PC-3 (cell line): ENCODE measurements at regions not wholly inside any gene's neighbourhood (a gene's known extent, or its start where the extent isn't known, plus 50 kb on each side); places are given as distances from the start of the nearest gene placed in this dataset.

Experiments
- ATAC-seq: fragments of 200-7000 bp; cut with Tn5 transposase; 2 replicates; pipeline ENCODE4 v1.9.1; 2020; ENCODE audit warnings: mild to moderate bottlenecking, moderate library complexity
- BruUV-seq: library from RNA; stranded (reverse); fragments of 400-500 nt; replicated peaks from 2 replicates; lab custom pipeline; 2021; lab: Mats Ljungman, UMichigan
- CTCF ChIA-PET: fragments of 300-600 bp; sonication (Branson Sonifier 250); formaldehyde crosslinking; loops from one replicate; lab custom pipeline; 2022; ENCODE audit warnings: antibody characterized with exemption; lab: Charles Lee
- POLR2A ChIA-PET: fragments of 300-600 bp; sonication (Branson Sonifier 250); formaldehyde crosslinking; loops from one replicate; lab custom pipeline; 2022; ENCODE audit warnings: antibody characterized with exemption; ENCODE audit not compliant: unreplicated experiment; lab: Charles Lee
- DNase-seq: peaks from one replicate; pipeline ENCODE4 v3.0.0-alpha.2; 2015
- H2AFZ ChIP-seq: fragments of 300-600 bp; sonication (generic); 2 replicates; pipeline ENCODE4 v1.6.0; 2016; ENCODE audit warnings: antibody characterized with exemption, low read length
- H3F3A ChIP-seq: fragments of 300-600 bp; sonication (generic); one replicate; pipeline ENCODE4 v1.6.0; 2017; ENCODE audit warnings: antibody characterized with exemption, low read length, control low read depth, mild to moderate bottlenecking; ENCODE audit not compliant: unreplicated experiment
- H3K27ac ChIP-seq: fragments of 300-600 bp; sonication (generic); 2 replicates; pipeline ENCODE4 v1.5.1; 2016; ENCODE audit warnings: mild to moderate bottlenecking, low read length
- H3K27me3 ChIP-seq: fragments of 300-600 bp; sonication (generic); 2 replicates; pipeline ENCODE4 v1.6.1; 2016; ENCODE audit warnings: low read length, mixed read lengths
- H3K36me3 ChIP-seq: fragments of 300-600 bp; sonication (generic); 2 replicates; pipeline ENCODE4 v1.6.1; 2016; ENCODE audit warnings: low read depth, mixed run types, low read length, mixed read lengths
- H3K4me1 ChIP-seq: fragments of 300-600 bp; sonication (generic); 2 replicates; pipeline ENCODE4 v1.5.1; 2016; ENCODE audit warnings: low read length; ENCODE audit not compliant: insufficient read depth
- H3K4me2 ChIP-seq: fragments of 300-600 bp; sonication (generic); 2 replicates; pipeline ENCODE4 v1.6.0; 2016; ENCODE audit warnings: low read length
- H3K4me3 ChIP-seq: fragments of 300-600 bp; sonication (generic); 2 replicates; pipeline ENCODE4 v1.5.1; 2016; ENCODE audit warnings: mild to moderate bottlenecking, low read length, mixed read lengths
- H3K79me2 ChIP-seq: fragments of 300-600 bp; sonication (generic); 2 replicates; pipeline ENCODE4 v1.6.1; 2017; ENCODE audit warnings: low read length, mixed read lengths
- H3K9ac ChIP-seq: fragments of 300-600 bp; sonication (generic); 2 replicates; pipeline ENCODE4 v1.6.0; 2016; ENCODE audit warnings: mild to moderate bottlenecking, low read length
- H3K9me2 ChIP-seq: fragments of 300-600 bp; sonication (generic); replicated peaks from 2 replicates; pipeline ENCODE4 v1.6.1; 2016; ENCODE audit warnings: mixed run types, low read length, mixed read lengths
- H3K9me3 ChIP-seq: fragments of 300-600 bp; sonication (generic); 2 replicates; pipeline ENCODE4 v1.6.1; 2016; ENCODE audit warnings: low read length, mixed read lengths
- H4K20me1 ChIP-seq: fragments of 300-600 bp; sonication (generic); 2 replicates; pipeline ENCODE4 v1.6.1; 2016; ENCODE audit warnings: low read length, mixed read lengths
- EZH2 ChIP-seq: fragments of 300-600 bp; sonication (generic); IDR thresholded peaks from one replicate; pipeline ENCODE4 v1.6.1; 2017; ENCODE audit warnings: antibody characterized with exemption, mild to moderate bottlenecking, low read length; ENCODE audit not compliant: unreplicated experiment
- EZH2phosphoT487 ChIP-seq: fragments of 300-600 bp; sonication (generic); IDR thresholded peaks from 2 replicates; pipeline ENCODE4 v1.6.1; 2018; ENCODE audit warnings: mild to moderate bottlenecking, antibody characterized with exemption, low read length, borderline replicate concordance
- intact Hi-C: fragments of 100-400 bp; cut with micrococcal nuclease; formaldehyde crosslinking; loops from 2 replicates; pipeline ENCODE4 v1.9.0; 2023
- TF ChIP-seq, protein P1 (sequence below): fragments of 300-600 bp; sonication (generic); conservative IDR thresholded peaks from 2 replicates; pipeline ENCODE4 v1.5.1; 2017; ENCODE audit warnings: antibody characterized with exemption, low read depth, mild to moderate bottlenecking, low read length

DNA sequence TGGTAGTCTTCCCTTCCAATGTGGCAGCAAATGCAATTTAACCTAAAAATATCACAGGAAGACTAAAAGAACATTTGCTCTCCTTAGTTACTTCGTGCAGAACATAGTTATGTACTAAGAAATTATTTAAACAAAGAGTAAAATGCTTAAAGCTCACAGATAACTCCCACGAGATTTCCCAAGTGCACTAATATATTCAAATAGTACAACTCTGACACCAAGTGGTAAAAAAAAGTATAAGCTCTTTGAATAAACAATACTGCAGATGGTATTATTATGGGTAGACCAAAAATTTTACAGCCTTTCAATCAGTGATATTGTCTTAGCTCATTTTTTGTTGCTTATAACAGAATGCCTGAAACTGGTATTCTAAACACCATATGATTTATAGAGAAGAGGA, 52.8 kb upstream of the FILIP1 start:
- Histone ChIP-seq H3K4me2 (no peak overlapping the region), H3K9me3 (no peaks in the 10 kb centered on the region), H3K79me2 (no peaks in the 10 kb centered on the region), H3K9ac (no peak overlapping the region), H3K27me3 (no peaks in the 10 kb centered on the region), H3K27ac (no peak overlapping the region), H3K4me1 (no peaks in the 10 kb centered on the region), H3K36me3 (no peaks in the 10 kb centered on the region), H3K9me2 (no peaks in the 10 kb centered on the region), H3K4me3 (no peak overlapping the region), H2AFZ (peak overlapping the region; percentile 29; the same call in 1 of the 2 replicates), H4K20me1 (no peaks in the 10 kb centered on the region), H3F3A (no peaks in the 10 kb centered on the region)
- TF ChIP-seq, protein P1, sequence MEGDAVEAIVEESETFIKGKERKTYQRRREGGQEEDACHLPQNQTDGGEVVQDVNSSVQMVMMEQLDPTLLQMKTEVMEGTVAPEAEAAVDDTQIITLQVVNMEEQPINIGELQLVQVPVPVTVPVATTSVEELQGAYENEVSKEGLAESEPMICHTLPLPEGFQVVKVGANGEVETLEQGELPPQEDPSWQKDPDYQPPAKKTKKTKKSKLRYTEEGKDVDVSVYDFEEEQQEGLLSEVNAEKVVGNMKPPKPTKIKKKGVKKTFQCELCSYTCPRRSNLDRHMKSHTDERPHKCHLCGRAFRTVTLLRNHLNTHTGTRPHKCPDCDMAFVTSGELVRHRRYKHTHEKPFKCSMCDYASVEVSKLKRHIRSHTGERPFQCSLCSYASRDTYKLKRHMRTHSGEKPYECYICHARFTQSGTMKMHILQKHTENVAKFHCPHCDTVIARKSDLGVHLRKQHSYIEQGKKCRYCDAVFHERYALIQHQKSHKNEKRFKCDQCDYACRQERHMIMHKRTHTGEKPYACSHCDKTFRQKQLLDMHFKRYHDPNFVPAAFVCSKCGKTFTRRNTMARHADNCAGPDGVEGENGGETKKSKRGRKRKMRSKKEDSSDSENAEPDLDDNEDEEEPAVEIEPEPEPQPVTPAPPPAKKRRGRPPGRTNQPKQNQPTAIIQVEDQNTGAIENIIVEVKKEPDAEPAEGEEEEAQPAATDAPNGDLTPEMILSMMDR, result peak; percentile 56; the same call in 1 of the 2 replicates
- no peak for TF ChIP-seq EZH2
- no TSS peak for BruUV-seq
- ATAC-seq (no peak), DNase-seq (peak; percentile 43)
- intact Hi-C loops, result no loop called here
- POLR2A ChIA-PET, result no interaction called here
- CTCF ChIA-PET, result interaction anchor here (0.5 to 1.1 kb wide), 4 partner anchors 42 to 335 kb away, joined by 3 to 5 read pairs (median 4); no protein-coding TSS in a partner anchor

DNA sequence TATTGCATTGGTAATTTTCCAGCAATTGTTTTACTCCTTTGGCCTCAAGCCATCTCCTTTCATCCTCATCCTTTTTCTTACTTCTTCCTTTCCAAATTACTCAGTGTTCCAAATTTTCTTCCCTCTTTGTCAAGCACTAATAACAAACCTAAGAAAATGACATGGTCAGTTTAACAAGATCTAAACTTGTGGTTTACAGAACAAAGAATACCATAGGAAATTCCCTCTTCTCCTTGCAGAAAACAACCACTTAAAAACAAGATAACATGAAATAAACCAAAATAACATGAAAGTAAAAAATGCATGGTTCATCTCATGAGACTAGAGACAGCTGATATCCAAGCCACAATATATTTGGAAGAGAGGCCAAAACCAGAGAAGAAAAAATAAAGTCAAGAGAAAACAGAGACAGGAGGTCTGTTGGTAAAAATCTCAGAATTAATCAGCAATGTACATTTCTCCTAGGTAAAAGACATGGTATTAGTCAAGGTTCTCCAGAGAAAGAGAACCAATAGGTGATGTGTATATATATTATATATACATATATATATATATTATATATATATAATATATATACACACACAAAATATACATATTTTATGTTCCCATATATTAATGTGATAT, 51.0 kb upstream of the SENP6 start:
- no peaks in the 10 kb centered on the region for H3K9me3 ChIP-seq
- TF ChIP-seq EZH2phosphoT487 (no peak), EZH2 (no peak)
- TF ChIP-seq, protein P1, result no peak
- H3K27ac ChIP-seq, result no peak overlapping the region
- H3K9ac ChIP-seq, result no peak overlapping the region
- no peaks in the 10 kb centered on the region for H3K36me3 ChIP-seq
- intact Hi-C loops, result no loop called here
- BruUV-seq, result no TSS peak
- no peaks in the 10 kb centered on the region for H4K20me1 ChIP-seq
- H3K4me2 ChIP-seq, result no peak overlapping the region
- POLR2A ChIA-PET, result no interaction called here
- H3K27me3 ChIP-seq, result no peaks in the 10 kb centered on the region
- H3K4me3 ChIP-seq, result no peak overlapping the region
- H3K79me2 ChIP-seq, result no peaks in the 10 kb centered on the region
- H3K4me1 ChIP-seq, result no peaks in the 10 kb centered on the region
- CTCF ChIA-PET, result no interaction called here
- DNase-seq (no peak), ATAC-seq (no peak)
- no peaks in the 10 kb centered on the region for H3F3A ChIP-seq
- no peaks in the 10 kb centered on the region for H3K9me2 ChIP-seq
- no peak overlapping the region for H2AFZ ChIP-seq

DNA sequence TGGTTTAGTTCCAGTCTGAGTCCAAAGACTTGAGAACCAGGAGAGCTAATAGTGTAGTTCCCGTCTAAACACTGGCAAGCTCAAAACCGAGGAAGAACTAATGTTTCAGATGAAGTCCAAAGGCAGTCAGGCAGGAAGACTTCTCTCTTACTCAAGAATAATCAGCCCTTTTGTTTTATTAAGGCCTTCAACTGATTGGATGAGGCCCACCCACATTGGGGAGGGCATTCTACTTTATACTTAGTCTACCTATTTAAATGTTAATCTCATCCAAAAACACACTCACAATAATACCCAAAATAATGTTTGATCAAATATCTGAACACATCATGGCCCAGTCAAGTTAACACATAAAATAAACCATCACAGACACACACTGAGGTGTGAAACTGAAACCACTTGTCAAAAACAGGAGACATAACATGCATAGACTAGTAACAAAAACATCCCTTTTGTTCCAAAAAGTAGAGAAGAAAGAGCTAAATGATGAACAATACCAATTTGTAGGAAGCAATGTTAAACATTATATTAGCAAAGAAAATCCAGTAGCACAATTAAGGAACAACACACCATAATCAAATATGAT, 50.2 kb upstream of the SENP6 start:
- no peaks in the 10 kb centered on the region for H3F3A ChIP-seq
- H3K27me3 ChIP-seq, result no peaks in the 10 kb centered on the region
- POLR2A ChIA-PET, result no interaction called here
- ATAC-seq (no peak), DNase-seq (no peak)
- no TSS peak for BruUV-seq
- no peaks in the 10 kb centered on the region for H3K9me2 ChIP-seq
- H3K4me1 ChIP-seq, result no peaks in the 10 kb centered on the region
- no peak overlapping the region for H3K4me2 ChIP-seq
- intact Hi-C loops, result no loop called here
- H2AFZ ChIP-seq, result no peak overlapping the region
- H3K9ac ChIP-seq, result no peak overlapping the region
- no peaks in the 10 kb centered on the region for H3K36me3 ChIP-seq
- no peak overlapping the region for H3K4me3 ChIP-seq
- H3K79me2 ChIP-seq, result no peaks in the 10 kb centered on the region
- no peak overlapping the region for H3K27ac ChIP-seq
- CTCF ChIA-PET, result no interaction called here
- H4K20me1 ChIP-seq, result no peaks in the 10 kb centered on the region
- TF ChIP-seq, protein P1, result no peak
- TF ChIP-seq EZH2 (no peak), EZH2phosphoT487 (no peak)
- H3K9me3 ChIP-seq, result no peaks in the 10 kb centered on the region
